ENCODE measurements at regions not wholly inside any gene's neighbourhood (a gene's known extent, or its start where the extent isn't known, plus 50 kb on each side); places are given as distances from the start of the nearest gene placed in this dataset.

GRCh38 chr10:30738416-30738815, 108.9 kb upstream of the LYZL2 start:
- WGBS (ENCODE audit: insufficient coverage, low coverage, low lambda C conversion rate, missing lambda C conversion rate): 57% methylated on average over 1 of the region's 4 CpGs
- no peak overlapping the region for H3K4me3 ChIP-seq
- ATAC-seq: no peak
- no peaks in the 10 kb centered on the region for H3K27me3 ChIP-seq
- H3K9me3 ChIP-seq: no peaks in the 10 kb centered on the region
- H3K27ac ChIP-seq: no peak overlapping the region
- intact Hi-C loops (cut with DNase I): no loop called here
- H3K4me1 ChIP-seq: no peaks in the 10 kb centered on the region
- no peaks in the 10 kb centered on the region for H3K36me3 ChIP-seq
- DNase-seq: no peak
- TF ChIP-seq CTCF (IDR thresholded peaks at IDR 0.05) (no peak), POLR2A (IDR thresholded peaks at IDR 0.05) (no peak)

- Histone ChIP-seq H3K4me1 (no peaks in the 10 kb centered on the region), H3K4me3 (no peak overlapping the region), H3K27me3 (no peaks in the 10 kb centered on the region), H3K27ac (no peak overlapping the region), H3K36me3 (no peaks in the 10 kb centered on the region), H3K9me3 (no peaks in the 10 kb centered on the region)
- TF ChIP-seq CTCF (IDR thresholded peaks at IDR 0.05): no peak
- no peak for TF ChIP-seq POLR2A (IDR thresholded peaks at IDR 0.05)
- no peak for ATAC-seq
- intact Hi-C loops (cut with DNase I): no loop called here
- no peak for DNase-seq
- 82% methylated on average over 6 of the region's 11 CpGs for WGBS (ENCODE audit: insufficient coverage, low coverage, low lambda C conversion rate, missing lambda C conversion rate)
Observed at GRCh38 chr10:30737931-30738391, 108.4 kb upstream of the LYZL2 start.

GRCh38 chr10:30736685-30737232, 107.2 kb upstream of the LYZL2 start:
- DNase-seq (no peak), ATAC-seq (no peak)
- Histone ChIP-seq H3K27ac (no peak overlapping the region), H3K4me1 (no peaks in the 10 kb centered on the region), H3K9me3 (no peaks in the 10 kb centered on the region), H3K36me3 (no peaks in the 10 kb centered on the region), H3K27me3 (no peaks in the 10 kb centered on the region), H3K4me3 (no peak overlapping the region)
- intact Hi-C loops (cut with DNase I): no loop called here
- TF ChIP-seq POLR2A (IDR thresholded peaks at IDR 0.05) (no peak), CTCF (IDR thresholded peaks at IDR 0.05) (no peak)
- 32% methylated on average over 10 of the region's 10 CpGs for WGBS (ENCODE audit: insufficient coverage, low coverage, low lambda C conversion rate, missing lambda C conversion rate)

GRCh38 chr10:30734901-30735300, 105.3 kb upstream of the LYZL2 start:
- TF ChIP-seq POLR2A (IDR thresholded peaks at IDR 0.05): no peak
- no peak for TF ChIP-seq CTCF (IDR thresholded peaks at IDR 0.05)
- ATAC-seq (no peak), DNase-seq (no peak)
- H3K9me3 ChIP-seq: no peaks in the 10 kb centered on the region
- H3K27ac ChIP-seq: no peak overlapping the region
- H3K27me3 ChIP-seq: no peaks in the 10 kb centered on the region
- 73% methylated on average over 3 of the region's 9 CpGs for WGBS (ENCODE audit: insufficient coverage, low coverage, low lambda C conversion rate, missing lambda C conversion rate)
- intact Hi-C loops (cut with DNase I): no loop called here
- no peaks in the 10 kb centered on the region for H3K4me1 ChIP-seq
- no peaks in the 10 kb centered on the region for H3K36me3 ChIP-seq
- no peak overlapping the region for H3K4me3 ChIP-seq

- TF ChIP-seq POLR2A (IDR thresholded peaks at IDR 0.05) (no peak), CTCF (IDR thresholded peaks at IDR 0.05) (no peak)
- Histone ChIP-seq H3K4me1 (no peaks in the 10 kb centered on the region), H3K27ac (no peak overlapping the region), H3K36me3 (no peaks in the 10 kb centered on the region), H3K4me3 (no peak overlapping the region), H3K27me3 (no peaks in the 10 kb centered on the region), H3K9me3 (no peaks in the 10 kb centered on the region)
- 87% methylated on average over 6 of the region's 6 CpGs for WGBS (ENCODE audit: insufficient coverage, low coverage, low lambda C conversion rate, missing lambda C conversion rate)
- intact Hi-C loops (cut with DNase I): no loop called here
- DNase-seq (no peak), ATAC-seq (no peak)
Observed at GRCh38 chr10:30732671-30733070, 103.1 kb upstream of the LYZL2 start.
